Neural crest cell (in vitro differentiated cells): ENCODE measurements at regions not wholly inside any gene's neighbourhood (a gene's known extent, or its start where the extent isn't known, plus 50 kb on each side); places are given as distances from the start of the nearest gene placed in this dataset.

Source experiments
- DNase-seq: peaks from one replicate; pipeline ENCODE4 v3.0.0; 2021; ENCODE audit warnings: low read depth, mixed read lengths, low spot score
- H3K27ac Mint-ChIP-seq: one replicate; pipeline ENCODE4 v1.8.0; 2021; ENCODE audit warnings: mild to moderate bottlenecking, mixed read lengths; ENCODE audit not compliant: unreplicated experiment
- H3K27me3 Mint-ChIP-seq: 2 replicates; pipeline ENCODE4 v1.8.0; 2021; ENCODE audit warnings: low read depth, mild to moderate bottlenecking, mixed read lengths
- H3K36me3 Mint-ChIP-seq: 2 replicates; pipeline ENCODE4 v1.8.0; 2021; ENCODE audit warnings: low read depth, mild to moderate bottlenecking, mixed read lengths
- H3K4me1 Mint-ChIP-seq: 2 replicates; pipeline ENCODE4 v1.8.0; 2021; ENCODE audit warnings: mixed read lengths
- H3K4me3 Mint-ChIP-seq: one replicate; pipeline ENCODE4 v1.8.0; 2021; ENCODE audit warnings: mild to moderate bottlenecking, mixed read lengths
- H3K9me3 Mint-ChIP-seq: 2 replicates; pipeline ENCODE4 v1.8.0; 2021; ENCODE audit warnings: mixed read lengths
- TF ChIP-seq, protein P1 (sequence below): fragments of 200-600 bp; sonication (generic); conservative IDR thresholded peaks from 2 replicates; pipeline ENCODE4 v1.5.0; 2021; ENCODE audit warnings: antibody characterized with exemption, mild to moderate bottlenecking

DNA sequence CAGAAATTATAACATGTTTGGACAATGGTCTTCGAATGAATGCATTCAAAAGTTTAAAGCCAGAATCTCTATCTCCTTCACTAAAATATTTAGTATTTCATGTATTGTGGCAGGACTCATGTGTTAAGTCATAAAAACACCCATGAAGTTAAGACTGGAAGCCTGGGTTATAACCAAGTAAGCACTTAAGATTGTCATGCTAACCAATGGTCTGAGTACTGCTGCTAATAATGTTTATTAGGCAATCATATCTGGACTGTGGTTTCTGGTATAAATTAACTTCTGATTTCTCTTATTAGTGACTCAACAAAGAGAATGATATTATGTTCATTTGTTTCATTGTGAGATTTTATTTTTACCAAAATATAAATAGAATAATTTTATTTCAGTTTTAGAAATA lies 297.9 kb upstream of the EDIL3 start:
- Mint-ChIP-seq H3K9me3 (no peaks in the 10 kb centered on the region), H3K4me3 (no peak overlapping the region), H3K4me1 (no peaks in the 10 kb centered on the region), H3K36me3 (no peaks in the 10 kb centered on the region), H3K27me3 (no peaks in the 10 kb centered on the region), H3K27ac (no peak overlapping the region)
- TF ChIP-seq, protein P1, sequence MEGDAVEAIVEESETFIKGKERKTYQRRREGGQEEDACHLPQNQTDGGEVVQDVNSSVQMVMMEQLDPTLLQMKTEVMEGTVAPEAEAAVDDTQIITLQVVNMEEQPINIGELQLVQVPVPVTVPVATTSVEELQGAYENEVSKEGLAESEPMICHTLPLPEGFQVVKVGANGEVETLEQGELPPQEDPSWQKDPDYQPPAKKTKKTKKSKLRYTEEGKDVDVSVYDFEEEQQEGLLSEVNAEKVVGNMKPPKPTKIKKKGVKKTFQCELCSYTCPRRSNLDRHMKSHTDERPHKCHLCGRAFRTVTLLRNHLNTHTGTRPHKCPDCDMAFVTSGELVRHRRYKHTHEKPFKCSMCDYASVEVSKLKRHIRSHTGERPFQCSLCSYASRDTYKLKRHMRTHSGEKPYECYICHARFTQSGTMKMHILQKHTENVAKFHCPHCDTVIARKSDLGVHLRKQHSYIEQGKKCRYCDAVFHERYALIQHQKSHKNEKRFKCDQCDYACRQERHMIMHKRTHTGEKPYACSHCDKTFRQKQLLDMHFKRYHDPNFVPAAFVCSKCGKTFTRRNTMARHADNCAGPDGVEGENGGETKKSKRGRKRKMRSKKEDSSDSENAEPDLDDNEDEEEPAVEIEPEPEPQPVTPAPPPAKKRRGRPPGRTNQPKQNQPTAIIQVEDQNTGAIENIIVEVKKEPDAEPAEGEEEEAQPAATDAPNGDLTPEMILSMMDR: no peak
- no peak for DNase-seq

DNA sequence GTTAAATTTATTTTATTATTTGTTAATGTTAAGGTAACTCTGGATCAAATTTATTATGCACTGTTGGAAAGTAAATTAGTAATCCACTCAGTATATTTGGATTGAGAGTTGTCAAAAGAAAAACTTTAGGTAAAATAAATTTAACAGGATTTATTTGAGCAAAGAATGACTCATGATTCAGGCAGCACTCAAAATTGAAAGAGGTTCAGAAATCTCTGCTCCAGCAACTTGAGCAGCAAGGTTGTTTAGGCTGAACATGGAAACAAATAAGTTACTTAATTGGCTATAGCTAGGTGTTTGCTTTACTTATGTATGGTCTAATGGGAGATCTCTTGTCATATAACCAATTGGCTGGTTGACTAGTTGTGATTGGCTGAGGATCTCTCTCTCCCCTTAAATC lies 296.2 kb upstream of the EDIL3 start:
- no peaks in the 10 kb centered on the region for H3K9me3 Mint-ChIP-seq
- H3K27me3 Mint-ChIP-seq: no peaks in the 10 kb centered on the region
- TF ChIP-seq, protein P1: no peak
- H3K4me1 Mint-ChIP-seq: no peaks in the 10 kb centered on the region
- DNase-seq: no peak
- H3K36me3 Mint-ChIP-seq: no peaks in the 10 kb centered on the region
- H3K27ac Mint-ChIP-seq: no peak overlapping the region
- no peak overlapping the region for H3K4me3 Mint-ChIP-seq

DNA sequence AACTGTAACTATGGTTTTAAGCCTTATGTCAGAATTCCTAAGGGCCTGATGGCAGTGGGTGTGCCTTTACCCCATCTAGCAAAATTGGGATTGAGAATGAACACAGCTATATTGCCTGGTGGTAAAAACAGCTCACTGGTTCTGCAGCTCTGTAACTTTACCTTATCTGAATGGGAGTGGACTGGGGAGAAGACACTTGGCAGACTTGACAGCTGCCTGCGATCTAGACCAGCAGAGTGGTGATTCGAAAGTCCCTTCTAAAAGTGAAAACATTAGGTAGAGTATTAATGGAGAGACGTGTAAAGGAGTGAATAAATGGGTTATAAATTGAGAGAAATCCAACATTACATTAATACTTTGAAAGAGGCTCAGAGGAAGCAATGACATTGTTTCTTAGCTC lies 289.1 kb upstream of the EDIL3 start:
- Mint-ChIP-seq H3K9me3 (peaks cover 12% of the 10 kb centered on the region), H3K4me1 (no peaks in the 10 kb centered on the region), H3K27ac (no peak overlapping the region), H3K36me3 (peaks cover 6% of the 10 kb centered on the region), H3K4me3 (no peak overlapping the region), H3K27me3 (no peaks in the 10 kb centered on the region)
- no peak for DNase-seq
- TF ChIP-seq, protein P1: no peak

DNA sequence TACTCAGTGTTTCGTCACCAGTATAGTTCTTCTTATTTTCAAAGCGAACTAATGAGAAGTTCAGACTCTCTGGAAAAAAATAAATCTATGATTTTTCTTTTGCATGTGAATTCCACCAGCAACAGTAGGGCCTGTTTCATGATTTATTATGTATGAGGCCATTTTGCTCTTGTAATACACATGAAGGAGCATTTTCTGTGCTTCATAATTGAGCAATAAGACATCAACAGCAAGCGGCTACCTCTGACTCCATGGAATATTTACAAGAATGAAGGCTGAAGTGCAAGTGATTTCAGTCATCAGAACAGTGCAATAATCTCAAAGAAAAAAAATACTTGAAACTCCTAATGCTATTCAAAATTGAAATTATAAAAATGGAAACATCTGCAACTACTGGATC lies 282.9 kb upstream of the EDIL3 start:
- no peaks in the 10 kb centered on the region for H3K27me3 Mint-ChIP-seq
- no peak overlapping the region for H3K27ac Mint-ChIP-seq
- TF ChIP-seq, protein P1: no peak
- H3K9me3 Mint-ChIP-seq: peaks cover 18% of the 10 kb centered on the region
- no peaks in the 10 kb centered on the region for H3K4me1 Mint-ChIP-seq
- H3K36me3 Mint-ChIP-seq: peaks cover 6% of the 10 kb centered on the region
- no peak overlapping the region for H3K4me3 Mint-ChIP-seq
- no peak for DNase-seq

DNA sequence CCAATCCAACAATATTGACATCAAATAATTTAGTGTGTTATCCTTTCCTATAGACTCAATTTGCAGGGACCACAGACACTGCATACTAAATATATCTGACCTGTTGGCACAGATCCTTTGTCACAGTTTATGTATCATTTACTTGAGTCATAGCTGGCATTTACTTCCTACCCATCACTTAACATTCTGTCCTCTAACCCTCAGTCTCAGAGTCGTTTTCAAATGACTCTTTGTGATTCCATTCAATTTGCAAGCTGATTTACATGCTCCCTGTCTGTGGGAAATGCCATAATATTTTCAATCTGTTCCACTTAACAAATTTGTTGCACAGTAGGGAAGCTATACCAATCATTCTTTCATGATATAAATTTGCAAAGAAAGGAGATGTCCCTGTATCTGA lies 265.7 kb upstream of the EDIL3 start:
- Mint-ChIP-seq H3K27me3 (no peaks in the 10 kb centered on the region), H3K4me1 (peaks cover 5% of the 10 kb centered on the region), H3K36me3 (no peaks in the 10 kb centered on the region), H3K4me3 (no peak overlapping the region), H3K9me3 (no peaks in the 10 kb centered on the region), H3K27ac (no peak overlapping the region)
- DNase-seq: no peak
- TF ChIP-seq, protein P1: no peak

DNA sequence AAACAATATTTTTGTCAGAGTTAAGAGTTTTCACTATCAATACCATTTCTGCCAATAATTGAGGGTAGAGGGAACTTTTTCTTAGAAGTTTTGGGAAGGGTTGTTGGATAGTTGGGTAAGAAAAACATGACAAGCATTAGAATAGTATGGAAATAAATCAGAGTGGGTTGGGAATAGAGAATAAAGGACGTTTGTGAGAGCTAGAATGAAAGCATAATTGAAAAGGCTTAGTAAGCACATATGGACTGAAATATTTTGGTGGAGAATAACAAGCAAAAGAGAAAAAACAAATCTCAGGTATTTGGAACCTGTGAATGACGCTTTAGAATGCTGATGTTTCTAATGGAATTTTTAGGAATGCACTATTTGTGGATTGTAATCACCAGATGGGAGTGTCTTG lies 262.9 kb upstream of the EDIL3 start:
- Mint-ChIP-seq H3K27ac (no peak overlapping the region), H3K9me3 (no peaks in the 10 kb centered on the region), H3K27me3 (no peaks in the 10 kb centered on the region)

More for the DNA sequence above, 262.9 kb upstream of the EDIL3 start:
- peaks cover 5% of the 10 kb centered on the region for H3K4me1 Mint-ChIP-seq
- no peak for DNase-seq
- H3K36me3 Mint-ChIP-seq: no peaks in the 10 kb centered on the region
- TF ChIP-seq, protein P1: no peak
- H3K4me3 Mint-ChIP-seq: no peak overlapping the region
